Liver (tissue), 3 donors: ENCODE measurements at regions not wholly inside any gene's neighbourhood (a gene's known extent, or its start where the extent isn't known, plus 50 kb on each side); places are given as distances from the start of the nearest gene placed in this dataset.

ENCODE experiments used
- EGR1 ChIP-seq, 2 donors: IDR thresholded peaks; 2 replicates each; pipeline ENCODE4 v1.6.1; 2016 to 2018; ENCODE audit warnings: antibody characterized with exemption in 2 of 2, low read depth in 2 of 2
- GABPA ChIP-seq, 2 donors: IDR thresholded peaks in 1 of 2; conservative IDR thresholded peaks in 1 of 2; 2 replicates each; pipeline ENCODE4 v1.6.1; 2016; ENCODE audit warnings: antibody characterized with exemption in 2 of 2, mild to moderate bottlenecking in 1 of 2, moderate library complexity in 1 of 2
- HNF4G ChIP-seq: IDR thresholded peaks from 2 replicates; pipeline ENCODE4 v1.6.1; 2016; ENCODE audit warnings: antibody characterized with exemption
- JUND ChIP-seq, 2 donors: IDR thresholded peaks; 2 replicates each; pipeline ENCODE4 v1.6.1; 2016; ENCODE audit warnings: antibody characterized with exemption in 2 of 2
- NR2F2 ChIP-seq: IDR thresholded peaks from 2 replicates; pipeline ENCODE4 v1.6.1; 2016; ENCODE audit warnings: antibody characterized with exemption
- RAD21 ChIP-seq, 2 donors: IDR thresholded peaks; 2 replicates each; pipeline ENCODE4 v1.6.1; 2016; ENCODE audit warnings: antibody characterized with exemption in 2 of 2, mild to moderate bottlenecking in 2 of 2
- SP1 ChIP-seq: IDR thresholded peaks from 2 replicates; pipeline ENCODE4 v1.6.1; 2018; ENCODE audit warnings: antibody characterized with exemption, mild to moderate bottlenecking
- TAF1 ChIP-seq: conservative IDR thresholded peaks from 2 replicates; pipeline ENCODE4 v1.6.1; 2016; ENCODE audit warnings: antibody characterized with exemption, mild to moderate bottlenecking
- YY1 ChIP-seq: IDR thresholded peaks from 2 replicates; pipeline ENCODE4 v1.6.1; 2016; ENCODE audit warnings: antibody characterized with exemption, mild to moderate bottlenecking
- TF ChIP-seq, protein P1 (sequence below): fragments of 150-350 bp; IDR thresholded peaks from 2 replicates; pipeline ENCODE4 v1.5.1; 2017; ENCODE audit warnings: improper control_type of control experiment, low read depth, low read length; ENCODE audit not compliant: missing input control
- TF ChIP-seq, protein P2 (sequence below): IDR thresholded peaks from 2 replicates; pipeline ENCODE4 v1.6.1; 2016; ENCODE audit warnings: antibody characterized with exemption
- TF ChIP-seq, protein P3 (sequence below): IDR thresholded peaks from 2 replicates; pipeline ENCODE4 v1.6.1; 2016; ENCODE audit warnings: antibody characterized with exemption
- TF ChIP-seq, protein P4 (sequence below): IDR thresholded peaks from 2 replicates; pipeline ENCODE4 v1.6.1; 2016; ENCODE audit warnings: antibody characterized with exemption
- donor health status: healthy.
- donor health status: healthy.

DNA sequence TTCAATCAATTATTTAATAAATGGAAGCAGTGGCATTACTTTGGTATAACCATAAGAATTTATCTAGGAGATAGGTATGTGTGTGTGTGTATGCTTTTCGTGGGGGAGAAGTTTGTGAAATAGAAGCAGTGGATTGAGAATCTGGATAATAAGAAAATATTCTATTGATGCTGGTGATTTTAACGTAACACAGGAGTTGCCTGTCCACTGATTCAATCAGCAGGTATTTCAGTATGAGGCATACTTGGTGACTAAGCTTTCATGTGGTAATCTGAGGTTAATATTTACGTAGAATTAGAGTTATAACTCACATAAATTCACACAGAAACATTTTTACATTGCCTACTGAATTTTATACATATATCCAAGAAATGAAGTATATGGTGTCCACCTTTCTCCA lies 568.0 kb downstream of the ZWINT start:
- TF ChIP-seq, protein P1, sequence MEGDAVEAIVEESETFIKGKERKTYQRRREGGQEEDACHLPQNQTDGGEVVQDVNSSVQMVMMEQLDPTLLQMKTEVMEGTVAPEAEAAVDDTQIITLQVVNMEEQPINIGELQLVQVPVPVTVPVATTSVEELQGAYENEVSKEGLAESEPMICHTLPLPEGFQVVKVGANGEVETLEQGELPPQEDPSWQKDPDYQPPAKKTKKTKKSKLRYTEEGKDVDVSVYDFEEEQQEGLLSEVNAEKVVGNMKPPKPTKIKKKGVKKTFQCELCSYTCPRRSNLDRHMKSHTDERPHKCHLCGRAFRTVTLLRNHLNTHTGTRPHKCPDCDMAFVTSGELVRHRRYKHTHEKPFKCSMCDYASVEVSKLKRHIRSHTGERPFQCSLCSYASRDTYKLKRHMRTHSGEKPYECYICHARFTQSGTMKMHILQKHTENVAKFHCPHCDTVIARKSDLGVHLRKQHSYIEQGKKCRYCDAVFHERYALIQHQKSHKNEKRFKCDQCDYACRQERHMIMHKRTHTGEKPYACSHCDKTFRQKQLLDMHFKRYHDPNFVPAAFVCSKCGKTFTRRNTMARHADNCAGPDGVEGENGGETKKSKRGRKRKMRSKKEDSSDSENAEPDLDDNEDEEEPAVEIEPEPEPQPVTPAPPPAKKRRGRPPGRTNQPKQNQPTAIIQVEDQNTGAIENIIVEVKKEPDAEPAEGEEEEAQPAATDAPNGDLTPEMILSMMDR, result no peak
- TF ChIP-seq, protein P2, sequence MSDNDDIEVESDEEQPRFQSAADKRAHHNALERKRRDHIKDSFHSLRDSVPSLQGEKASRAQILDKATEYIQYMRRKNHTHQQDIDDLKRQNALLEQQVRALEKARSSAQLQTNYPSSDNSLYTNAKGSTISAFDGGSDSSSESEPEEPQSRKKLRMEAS, result no peak
- no peak for TF ChIP-seq NR2F2
- no peak for TF ChIP-seq SP1
- no peak for TF ChIP-seq TAF1
- no peak for TF ChIP-seq EGR1 (IDR thresholded peaks at IDR 0.05; ENCODE audit: low read depth in 2 of 2)
- TF ChIP-seq, protein P3, sequence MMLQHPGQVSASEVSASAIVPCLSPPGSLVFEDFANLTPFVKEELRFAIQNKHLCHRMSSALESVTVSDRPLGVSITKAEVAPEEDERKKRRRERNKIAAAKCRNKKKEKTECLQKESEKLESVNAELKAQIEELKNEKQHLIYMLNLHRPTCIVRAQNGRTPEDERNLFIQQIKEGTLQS, result no peak
- TF ChIP-seq RAD21 (IDR thresholded peaks at IDR 0.05), result no peak
- no peak for TF ChIP-seq YY1
- TF ChIP-seq GABPA (IDR thresholded peaks at IDR 0.05 in 1 of 2, conservative IDR thresholded peaks at IDR 0.05 in 1 of 2), result no peak
- TF ChIP-seq HNF4G, result no peak
- TF ChIP-seq, protein P4, sequence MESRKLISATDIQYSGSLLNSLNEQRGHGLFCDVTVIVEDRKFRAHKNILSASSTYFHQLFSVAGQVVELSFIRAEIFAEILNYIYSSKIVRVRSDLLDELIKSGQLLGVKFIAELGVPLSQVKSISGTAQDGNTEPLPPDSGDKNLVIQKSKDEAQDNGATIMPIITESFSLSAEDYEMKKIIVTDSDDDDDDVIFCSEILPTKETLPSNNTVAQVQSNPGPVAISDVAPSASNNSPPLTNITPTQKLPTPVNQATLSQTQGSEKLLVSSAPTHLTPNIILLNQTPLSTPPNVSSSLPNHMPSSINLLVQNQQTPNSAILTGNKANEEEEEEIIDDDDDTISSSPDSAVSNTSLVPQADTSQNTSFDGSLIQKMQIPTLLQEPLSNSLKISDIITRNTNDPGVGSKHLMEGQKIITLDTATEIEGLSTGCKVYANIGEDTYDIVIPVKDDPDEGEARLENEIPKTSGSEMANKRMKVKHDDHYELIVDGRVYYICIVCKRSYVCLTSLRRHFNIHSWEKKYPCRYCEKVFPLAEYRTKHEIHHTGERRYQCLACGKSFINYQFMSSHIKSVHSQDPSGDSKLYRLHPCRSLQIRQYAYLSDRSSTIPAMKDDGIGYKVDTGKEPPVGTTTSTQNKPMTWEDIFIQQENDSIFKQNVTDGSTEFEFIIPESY, result no peak
- no peak for TF ChIP-seq JUND (IDR thresholded peaks at IDR 0.05)
